NCI-H2107 treated with DMSO at 0.1 percent for 48 hours (cell line): ENCODE measurements at regions not wholly inside any gene's neighbourhood (a gene's known extent, or its start where the extent isn't known, plus 50 kb on each side); places are given as distances from the start of the nearest gene placed in this dataset.
"Not testable (repeated sequence)": the region's sequence is repeated elsewhere in the genome, so short reads cannot be mapped to it uniquely, and the experiment has no call there.

Source experiments
- DNase-seq: peaks from one replicate; lab custom pipeline; 2025; ENCODE audit not compliant: unreplicated experiment; lab: John Stamatoyannopoulos, UW

- DNase-seq, result no peak
Observed at GRCh38 chrX:93468075-93468474, 205.3 kb downstream of the NAP1L3 start.

GRCh38 chrX:93466383-93466782 is 207.0 kb downstream of the NAP1L3 start:
- no peak for DNase-seq

- DNase-seq, result no peak
Observed at GRCh38 chrX:93461060-93461459, 212.3 kb downstream of the NAP1L3 start.

GRCh38 chrX:93454509-93454908 is 218.9 kb downstream of the NAP1L3 start:
- DNase-seq, result no peak

DNA sequence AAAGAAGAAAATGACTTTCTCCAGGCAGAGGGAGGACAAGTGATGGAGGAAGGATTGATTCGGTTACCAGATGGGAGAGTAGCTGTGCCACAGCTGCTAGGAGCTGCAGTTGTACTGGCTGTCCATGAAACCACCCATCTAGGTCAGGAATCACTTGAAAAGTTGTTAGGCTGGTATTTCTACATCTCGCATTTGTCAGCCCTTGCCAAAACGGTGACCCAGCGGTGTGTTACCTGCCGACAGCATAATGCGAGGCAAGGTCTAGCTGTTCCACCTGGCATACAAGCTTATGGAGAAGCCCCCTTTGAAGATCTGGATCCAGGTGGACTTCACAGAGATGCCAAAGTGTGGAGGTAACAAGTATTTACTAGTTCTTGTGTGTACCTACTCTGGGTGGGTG is 238.7 kb downstream of the NAP1L3 start:
- DNase-seq, result not testable (repeated sequence)

- no peak for DNase-seq
Observed at GRCh38 chrX:93428497-93428896, 244.9 kb downstream of the NAP1L3 start.

DNA sequence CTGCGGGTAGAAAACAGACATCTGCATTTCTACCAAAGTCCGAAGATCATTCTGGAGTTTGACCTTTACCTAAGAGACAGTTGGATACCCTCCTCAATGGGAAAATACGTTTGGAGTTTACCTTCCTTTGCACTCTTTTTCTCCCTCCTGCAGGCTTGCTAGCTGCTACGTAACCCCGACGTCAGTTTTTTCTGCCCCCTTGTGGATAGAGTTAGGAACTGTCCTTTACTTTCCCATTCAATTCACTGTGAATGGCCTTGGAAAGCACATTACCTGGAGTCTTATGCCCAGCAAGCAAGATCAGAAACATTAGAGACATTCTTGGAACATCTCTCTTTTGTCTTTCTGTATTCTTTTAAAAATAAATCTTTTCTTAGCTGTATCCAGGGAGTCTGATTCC is 250.7 kb downstream of the NAP1L3 start:
- DNase-seq, result peak; percentile 23

GRCh38 chrX:93420525-93421082 is 252.8 kb downstream of the NAP1L3 start:
- DNase-seq, result peak; percentile 7

GRCh38 chrX:93420090-93420489 is 253.3 kb downstream of the NAP1L3 start:
- no peak for DNase-seq

- no peak for DNase-seq
Observed at GRCh38 chrX:93419642-93420041, 253.7 kb downstream of the NAP1L3 start.

DNA sequence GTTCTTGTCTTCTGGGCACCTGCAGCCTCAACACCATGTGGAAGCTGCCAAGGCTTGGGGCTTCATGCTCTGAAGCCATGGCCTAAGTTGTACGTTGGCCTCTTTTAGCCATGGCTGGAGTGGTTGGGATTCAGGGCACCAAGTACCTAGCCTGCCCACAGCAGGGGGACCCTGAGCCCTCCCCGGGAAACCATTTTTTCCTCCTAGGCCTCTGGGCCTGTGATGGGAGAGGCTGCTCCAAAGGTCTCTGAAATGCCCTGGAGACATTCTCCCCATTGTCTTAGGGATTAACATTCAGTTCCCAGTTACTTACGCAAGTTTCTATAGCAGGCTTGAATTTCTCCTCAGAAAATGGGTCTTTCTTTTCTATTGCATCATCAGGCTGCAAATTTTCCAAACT is 269.3 kb downstream of the NAP1L3 start:
- DNase-seq, result no peak

- no peak for DNase-seq
Observed at GRCh38 chrX:93354651-93355050, 318.7 kb downstream of the NAP1L3 start.

GRCh38 chrX:93346309-93346708 is 327.1 kb downstream of the NAP1L3 start:
- no peak for DNase-seq

GRCh38 chrX:93344287-93344686 is 329.1 kb downstream of the NAP1L3 start:
- not testable (repeated sequence) for DNase-seq

DNA sequence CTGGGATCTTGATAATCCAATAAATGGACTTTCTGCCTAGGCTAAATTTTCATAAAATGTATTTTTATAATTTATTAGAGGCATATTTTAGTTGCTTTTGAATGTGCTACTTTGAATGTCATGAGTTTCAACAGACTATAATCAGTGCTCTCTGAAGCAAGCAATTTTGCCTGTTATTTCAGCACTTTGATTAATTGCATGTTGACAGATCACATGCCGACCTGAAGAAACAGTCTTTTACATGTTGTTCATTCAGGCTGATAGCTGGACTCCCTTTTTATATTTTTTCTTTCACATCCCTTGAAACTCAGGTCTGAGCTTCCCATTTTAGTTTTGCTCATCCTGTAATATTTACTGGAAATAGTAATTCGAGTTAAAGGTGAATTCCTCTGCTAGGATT is 341.0 kb downstream of the NAP1L3 start:
- DNase-seq, result no peak

- DNase-seq, result no peak
Observed at GRCh38 chrX:93322110-93322509, 351.3 kb downstream of the NAP1L3 start.

GRCh38 chrX:93319609-93320008 is 353.8 kb downstream of the NAP1L3 start:
- DNase-seq, result no peak
